ENCODE measurements at regions not wholly inside any gene's neighbourhood (a gene's known extent, or its start where the extent isn't known, plus 50 kb on each side); places are given as distances from the start of the nearest gene placed in this dataset.

DNA sequence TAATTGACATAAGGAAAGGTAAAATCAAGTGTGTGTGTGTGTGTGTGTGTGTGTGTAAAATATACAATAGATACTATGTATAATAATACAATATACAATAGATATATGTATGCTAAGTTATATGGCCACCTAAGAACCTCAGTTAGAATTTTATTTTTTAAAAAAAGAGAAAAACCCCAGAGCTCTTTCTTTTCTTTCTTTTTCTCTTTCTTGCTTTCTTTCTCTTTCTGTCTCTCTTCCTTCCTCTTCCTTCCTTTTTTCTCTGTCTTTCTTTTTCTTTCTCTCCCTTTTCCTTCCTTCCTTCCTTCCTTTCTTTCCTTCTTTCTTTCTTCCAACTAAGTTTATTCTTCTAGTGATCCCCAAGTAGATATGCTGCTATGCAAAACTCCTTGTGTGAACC is 64.6 kb upstream of the FN1 start:
- DNase-seq (ENCODE audit: low read depth): no peak
- ChIA-PET CTCF (no interaction called here), POLR2A (no interaction called here)
- H3K4me3 ChIP-seq (ENCODE audit: low read depth, low read length): no peak overlapping the region
- H3K36me3 ChIP-seq (ENCODE audit: control insufficient read depth, insufficient read depth, low read length): no peaks in the 10 kb centered on the region
- TF ChIP-seq, protein P1, sequence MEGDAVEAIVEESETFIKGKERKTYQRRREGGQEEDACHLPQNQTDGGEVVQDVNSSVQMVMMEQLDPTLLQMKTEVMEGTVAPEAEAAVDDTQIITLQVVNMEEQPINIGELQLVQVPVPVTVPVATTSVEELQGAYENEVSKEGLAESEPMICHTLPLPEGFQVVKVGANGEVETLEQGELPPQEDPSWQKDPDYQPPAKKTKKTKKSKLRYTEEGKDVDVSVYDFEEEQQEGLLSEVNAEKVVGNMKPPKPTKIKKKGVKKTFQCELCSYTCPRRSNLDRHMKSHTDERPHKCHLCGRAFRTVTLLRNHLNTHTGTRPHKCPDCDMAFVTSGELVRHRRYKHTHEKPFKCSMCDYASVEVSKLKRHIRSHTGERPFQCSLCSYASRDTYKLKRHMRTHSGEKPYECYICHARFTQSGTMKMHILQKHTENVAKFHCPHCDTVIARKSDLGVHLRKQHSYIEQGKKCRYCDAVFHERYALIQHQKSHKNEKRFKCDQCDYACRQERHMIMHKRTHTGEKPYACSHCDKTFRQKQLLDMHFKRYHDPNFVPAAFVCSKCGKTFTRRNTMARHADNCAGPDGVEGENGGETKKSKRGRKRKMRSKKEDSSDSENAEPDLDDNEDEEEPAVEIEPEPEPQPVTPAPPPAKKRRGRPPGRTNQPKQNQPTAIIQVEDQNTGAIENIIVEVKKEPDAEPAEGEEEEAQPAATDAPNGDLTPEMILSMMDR (IDR thresholded peaks at IDR 0.05; ENCODE audit: insufficient read depth, low read depth, low read length): no peak
- no peaks in the 10 kb centered on the region for H3K27me3 ChIP-seq (ENCODE audit: control insufficient read depth, insufficient read depth, low read length)

DNA sequence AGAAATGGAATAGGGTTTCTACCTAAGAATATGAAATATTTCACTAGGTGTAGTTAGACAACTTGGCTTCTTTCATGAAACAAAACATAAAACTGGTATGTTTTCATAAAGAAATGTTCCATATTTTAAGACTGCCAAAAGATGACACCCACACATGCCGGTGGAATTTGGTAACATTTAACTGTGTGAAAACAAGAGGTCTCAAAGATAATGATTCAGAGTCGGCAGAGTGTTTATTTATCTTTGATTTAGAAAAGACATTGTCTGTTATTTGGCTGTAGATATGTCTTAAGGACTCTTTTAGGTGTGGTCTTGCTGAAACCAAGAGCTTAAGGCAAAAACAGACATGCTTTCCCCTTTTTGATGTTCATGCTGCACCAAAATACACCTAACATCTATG is 63.5 kb upstream of the FN1 start:
- no peak for DNase-seq (ENCODE audit: low read depth)
- ChIA-PET POLR2A (no interaction called here), CTCF (interaction anchor here (2.7 kb wide), 1 partner anchor 13 kb away, joined by 8 read pairs; no protein-coding TSS in a partner anchor)
- TF ChIP-seq, protein P1 (IDR thresholded peaks at IDR 0.05; ENCODE audit: insufficient read depth, low read depth, low read length): no peak
- Histone ChIP-seq H3K36me3 (ENCODE audit: control insufficient read depth, insufficient read depth, low read length) (no peaks in the 10 kb centered on the region), H3K27me3 (ENCODE audit: control insufficient read depth, insufficient read depth, low read length) (no peaks in the 10 kb centered on the region), H3K4me3 (ENCODE audit: low read depth, low read length) (no peak overlapping the region)

GRCh38 chr2:215498431-215498830 is 62.6 kb upstream of the FN1 start:
- no peak for DNase-seq (ENCODE audit: low read depth)
- ChIA-PET POLR2A (no interaction called here), CTCF (interaction anchor here (1.0 to 2.7 kb wide), 3 partner anchors 12 to 20 kb away, joined by 3 to 8 read pairs (median 3); no protein-coding TSS in a partner anchor)

DNA sequence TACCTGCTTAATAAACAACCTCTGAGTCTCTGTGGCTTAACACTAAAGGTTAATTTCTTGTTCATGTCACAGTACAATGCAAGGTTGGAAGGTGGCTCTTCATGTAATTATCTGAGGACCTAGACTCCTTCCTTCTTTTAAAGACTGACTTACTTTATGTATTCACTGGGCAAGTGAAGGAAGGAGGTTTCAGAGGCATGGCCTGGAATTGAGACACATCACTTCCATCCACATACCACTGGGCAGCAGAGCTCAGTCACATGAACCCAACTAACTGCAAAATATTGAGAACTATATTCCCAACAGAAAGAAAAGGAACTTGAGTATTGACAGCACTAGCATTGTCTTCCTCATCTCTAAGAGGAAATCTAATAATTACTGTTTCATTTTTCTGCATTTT is 57.5 kb upstream of the FN1 start:
- no peaks in the 10 kb centered on the region for H3K27me3 ChIP-seq (ENCODE audit: control insufficient read depth, insufficient read depth, low read length)
- TF ChIP-seq, protein P1 (IDR thresholded peaks at IDR 0.05; ENCODE audit: insufficient read depth, low read depth, low read length): no peak
- no peak for DNase-seq (ENCODE audit: low read depth)
- no peak overlapping the region for H3K4me3 ChIP-seq (ENCODE audit: low read depth, low read length)
- CTCF ChIA-PET: no interaction called here
- POLR2A ChIA-PET: no interaction called here
- no peaks in the 10 kb centered on the region for H3K36me3 ChIP-seq (ENCODE audit: control insufficient read depth, insufficient read depth, low read length)

More at GRCh38 chr2:215498431-215498830, 62.6 kb upstream of the FN1 start:
- no peak overlapping the region for H3K4me3 ChIP-seq (ENCODE audit: low read depth, low read length)
- TF ChIP-seq, protein P1 (IDR thresholded peaks at IDR 0.05; ENCODE audit: insufficient read depth, low read depth, low read length): no peak
- H3K27me3 ChIP-seq (ENCODE audit: control insufficient read depth, insufficient read depth, low read length): no peaks in the 10 kb centered on the region
- no peaks in the 10 kb centered on the region for H3K36me3 ChIP-seq (ENCODE audit: control insufficient read depth, insufficient read depth, low read length)

- POLR2A ChIA-PET: no interaction called here
- Histone ChIP-seq H3K4me3 (ENCODE audit: low read depth, low read length) (no peak overlapping the region), H3K27me3 (ENCODE audit: control insufficient read depth, insufficient read depth, low read length) (no peaks in the 10 kb centered on the region), H3K36me3 (ENCODE audit: control insufficient read depth, insufficient read depth, low read length) (no peaks in the 10 kb centered on the region)
- TF ChIP-seq, protein P1 (IDR thresholded peaks at IDR 0.05; ENCODE audit: insufficient read depth, low read depth, low read length): no peak
- CTCF ChIA-PET: no interaction called here
- no peak for DNase-seq (ENCODE audit: low read depth)
These were observed 53.5 kb upstream of the FN1 start for GRCh38 chr2:215489288-215489848.

Data from BJ (cell line).